DND-41 (cell line): ENCODE measurements at regions not wholly inside any gene's neighbourhood (a gene's known extent, or its start where the extent isn't known, plus 50 kb on each side); places are given as distances from the start of the nearest gene placed in this dataset.

Experiments
- CTCF ChIP-seq: IDR thresholded peaks from 2 replicates; pipeline ENCODE4 v1.5.1; 2012; ENCODE audit warnings: borderline replicate concordance, low read length, moderate library complexity, mild to moderate bottlenecking; ENCODE audit not compliant: poor library complexity, severe bottlenecking; ENCODE audit errors: extremely low read depth
- EZH2 ChIP-seq: IDR thresholded peaks from 3 replicates; pipeline ENCODE4 v1.6.1; 2012; ENCODE audit warnings: borderline replicate concordance, low read depth, mild to moderate bottlenecking, moderate library complexity, low read length, inconsistent platforms; ENCODE audit not compliant: severe bottlenecking

DNA sequence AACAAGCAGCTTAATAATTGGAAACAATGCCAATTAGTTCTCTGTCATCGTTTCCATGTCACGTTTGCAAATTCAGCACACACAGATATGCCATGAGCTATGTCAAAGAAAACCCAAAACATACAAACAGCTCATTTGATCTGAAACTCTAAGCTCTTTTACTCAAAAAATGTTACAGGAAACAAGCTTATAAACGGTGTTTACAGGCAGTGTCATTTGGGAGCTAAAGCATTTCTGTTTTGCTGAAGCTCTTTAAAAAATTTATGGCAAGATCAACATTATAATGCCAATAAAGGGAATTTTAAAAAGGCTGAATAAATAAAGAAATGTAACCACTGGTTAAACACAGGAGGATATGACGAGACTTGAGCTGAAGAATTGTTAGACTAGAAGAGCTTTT lies 94.0 kb upstream of the HS3ST2 start:
- TF ChIP-seq EZH2 (no peak), CTCF (no peak)
